AG04450 (cell line): ENCODE measurements at regions not wholly inside any gene's neighbourhood (a gene's known extent, or its start where the extent isn't known, plus 50 kb on each side); places are given as distances from the start of the nearest gene placed in this dataset.

Experiments
- CTCF ChIA-PET: fragments of 300-600, 350-600 bp; formaldehyde crosslinking; extraction: SDS; loops from one replicate; lab custom pipeline; 2022; ENCODE audit warnings: antibody characterized with exemption, inconsistent platforms; lab: Charles Lee
- POLR2A ChIA-PET: fragments of 350-600 bp; formaldehyde crosslinking; extraction: SDS; loops from one replicate; lab custom pipeline; 2021; ENCODE audit warnings: antibody characterized with exemption, inconsistent platforms; lab: Yijun Ruan, JAX
- DNase-seq: peaks from one replicate; pipeline ENCODE4 v3.0.0-alpha.2; 2011; ENCODE audit warnings: low read depth, low spot score
- H3K27ac ChIP-seq: one replicate; pipeline ENCODE4 v1.5.1; 2012; ENCODE audit warnings: low read depth, low read length, control low read depth
- H3K27me3 ChIP-seq: one replicate; pipeline ENCODE4 v1.6.0; 2012; ENCODE audit warnings: low read length; ENCODE audit not compliant: control insufficient read depth, insufficient read depth
- H3K4me3 ChIP-seq: 2 replicates; pipeline ENCODE4 v1.5.1; 2011; ENCODE audit warnings: mild to moderate bottlenecking, low read depth, low read length, control low read depth
- H3K9me3 ChIP-seq: 2 replicates; pipeline ENCODE4 v1.5.1; 2012; ENCODE audit warnings: low read length; ENCODE audit not compliant: control insufficient read depth, insufficient read depth
- CTCF ChIP-seq: IDR thresholded peaks from 2 replicates; pipeline ENCODE4 v1.5.1; 2011; ENCODE audit warnings: low read depth, low read length, control low read depth, inconsistent platforms

- H3K9me3 ChIP-seq: no peaks in the 10 kb centered on the region
- CTCF ChIA-PET: no interaction called here
- DNase-seq: no peak
- POLR2A ChIA-PET: no interaction called here
- H3K27ac ChIP-seq: no peak overlapping the region
- H3K4me3 ChIP-seq: no peak overlapping the region
- no peak for TF ChIP-seq CTCF
- no peaks in the 10 kb centered on the region for H3K27me3 ChIP-seq
Measured at GRCh38 chr3:27990324-27990723, 251.1 kb upstream of the CMC1 start.

GRCh38 chr3:27990837-27991236, 250.6 kb upstream of the CMC1 start:
- no peak overlapping the region for H3K4me3 ChIP-seq
- no peaks in the 10 kb centered on the region for H3K27me3 ChIP-seq
- DNase-seq: no peak
- ChIA-PET POLR2A (no interaction called here), CTCF (no interaction called here)
- TF ChIP-seq CTCF: no peak
- H3K9me3 ChIP-seq: no peaks in the 10 kb centered on the region
- H3K27ac ChIP-seq: no peak overlapping the region

- ChIA-PET POLR2A (no interaction called here), CTCF (no interaction called here)
- Histone ChIP-seq H3K4me3 (no peak overlapping the region), H3K27ac (no peak overlapping the region), H3K9me3 (no peaks in the 10 kb centered on the region), H3K27me3 (no peaks in the 10 kb centered on the region)
- no peak for DNase-seq
- TF ChIP-seq CTCF: no peak
Measured at GRCh38 chr3:27993051-27993450, 248.4 kb upstream of the CMC1 start.

- POLR2A ChIA-PET: no interaction called here
- H3K9me3 ChIP-seq: no peaks in the 10 kb centered on the region
- TF ChIP-seq CTCF: no peak
- CTCF ChIA-PET: no interaction called here
- no peak overlapping the region for H3K4me3 ChIP-seq
- DNase-seq: no peak
- H3K27ac ChIP-seq: no peak overlapping the region
- H3K27me3 ChIP-seq: no peaks in the 10 kb centered on the region
Measured at GRCh38 chr3:28000608-28001007, 240.8 kb upstream of the CMC1 start.

GRCh38 chr3:28008235-28008634, 233.2 kb upstream of the CMC1 start:
- no peak for DNase-seq
- Histone ChIP-seq H3K27ac (no peak overlapping the region), H3K9me3 (no peaks in the 10 kb centered on the region), H3K27me3 (no peaks in the 10 kb centered on the region), H3K4me3 (no peak overlapping the region)
- ChIA-PET CTCF (no interaction called here), POLR2A (no interaction called here)
- TF ChIP-seq CTCF: no peak
